Activated CD4-positive, alpha-beta T cell treated with anti-CD3 and anti-CD28 coated beads, Interleukin-10, Interleukin-2, amounts not matched to agents 100 ng/mL and 50 ng/mL, durations not matched to agents 16 hours and 8 hours (primary cell): ENCODE measurements at regions not wholly inside any gene's neighbourhood (a gene's known extent, or its start where the extent isn't known, plus 50 kb on each side); places are given as distances from the start of the nearest gene placed in this dataset.
"Not testable (repeated sequence)": the region's sequence is repeated elsewhere in the genome, so short reads cannot be mapped to it uniquely, and the experiment has no call there.

Experiments used
- DNase-seq: peaks from one replicate; pipeline ENCODE4 v3.0.0-alpha.2; 2020

DNA sequence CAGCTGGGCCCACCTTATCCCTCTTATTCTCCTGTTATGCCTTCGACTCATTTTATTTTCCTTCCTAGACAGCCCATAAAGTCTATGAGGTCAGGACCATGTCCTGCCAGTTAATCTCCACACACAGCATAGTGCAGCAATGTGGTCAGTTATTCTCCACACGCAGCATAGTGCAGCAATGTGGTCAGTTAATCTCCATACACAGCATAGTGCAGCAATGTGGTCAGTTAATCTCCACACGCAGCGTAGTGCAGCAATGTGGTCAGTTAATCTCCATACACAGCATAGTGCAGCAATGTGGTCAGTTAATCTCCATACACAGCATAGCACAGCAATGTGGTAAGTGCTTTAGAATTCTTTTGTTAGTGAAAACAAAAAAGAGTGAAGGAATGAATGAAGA, 77.8 kb downstream of the TEX36 start:
- no peak for DNase-seq

DNA sequence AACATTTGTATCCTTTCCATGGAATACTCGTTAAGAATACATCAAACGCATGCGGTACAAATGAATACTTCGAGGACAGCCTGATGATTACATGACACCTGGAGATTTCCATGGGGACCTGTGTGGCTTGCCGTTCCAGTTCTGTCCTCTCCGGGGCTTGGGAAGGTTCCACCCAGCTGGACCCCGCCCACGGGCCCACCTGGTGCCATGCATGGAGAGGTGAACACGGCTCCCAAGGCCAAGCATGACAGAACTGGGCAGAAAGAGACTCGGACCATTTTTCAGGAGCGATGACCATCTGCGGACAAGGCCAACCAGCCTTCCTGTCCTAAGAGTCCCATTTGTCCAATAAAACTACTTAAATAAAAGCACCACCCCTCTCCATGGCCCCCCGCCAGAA, 80.1 kb downstream of the TEX36 start:
- no peak for DNase-seq

GRCh38 chr10:125599194-125599593, 83.8 kb downstream of the TEX36 start:
- no peak for DNase-seq

DNA sequence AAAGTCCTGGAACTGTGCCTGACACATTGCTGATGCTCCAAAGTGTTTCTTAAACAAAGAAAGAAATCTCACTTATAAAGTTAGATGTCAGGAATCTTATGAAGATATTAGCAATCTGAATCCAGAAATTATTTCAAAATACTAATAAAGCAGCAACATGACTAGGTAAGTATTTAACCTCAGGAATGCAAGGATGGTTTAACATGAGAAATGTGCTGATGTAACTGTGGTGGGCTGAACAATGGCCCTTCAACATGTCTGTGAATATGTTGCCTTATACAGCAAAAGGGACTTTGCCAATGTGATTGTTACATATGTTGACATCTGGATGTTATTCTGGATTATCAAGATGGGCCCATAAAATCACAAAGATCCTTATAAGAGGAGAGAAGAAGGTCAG, 87.1 kb downstream of the TEX36 start:
- DNase-seq: no peak

DNA sequence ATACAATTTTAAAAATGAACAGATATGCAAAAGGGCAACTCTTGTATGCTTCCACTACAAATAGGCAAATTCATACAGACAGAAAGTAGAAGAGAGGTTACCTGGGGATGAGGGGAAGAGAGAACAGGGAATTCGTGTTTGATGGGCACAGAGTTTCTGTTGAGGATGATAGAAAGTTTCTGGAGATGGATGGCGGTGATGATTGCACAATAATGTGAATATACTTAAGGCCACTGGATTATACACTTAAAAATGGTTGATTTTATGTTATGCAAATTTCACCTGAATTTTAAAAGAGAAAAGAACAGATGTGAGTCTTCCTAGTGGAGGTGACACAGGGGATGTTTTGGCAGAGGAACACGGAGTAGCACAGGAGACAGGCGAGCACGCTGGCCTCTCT, 89.3 kb downstream of the TEX36 start:
- DNase-seq: no peak

GRCh38 chr10:125592897-125593296, 90.1 kb downstream of the TEX36 start:
- DNase-seq: no peak

DNA sequence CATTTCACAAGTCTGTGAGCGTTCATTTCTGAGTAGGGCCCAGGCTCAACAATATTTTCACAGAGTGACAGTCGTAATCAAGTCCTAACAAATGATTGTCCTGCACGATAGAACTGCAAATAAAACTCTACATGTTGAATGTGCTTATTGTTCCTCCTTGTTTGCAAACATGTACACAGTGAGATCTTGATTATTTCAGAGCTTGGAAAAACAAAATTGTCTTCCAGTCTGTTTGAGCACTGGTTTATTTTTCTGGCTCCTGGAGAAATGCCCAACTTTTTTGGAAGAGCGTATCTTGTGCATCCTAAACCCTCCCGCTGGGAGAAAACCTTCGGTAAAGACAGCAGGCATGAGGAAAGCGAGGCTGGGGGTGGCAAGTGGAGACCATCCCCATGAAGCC, 91.1 kb downstream of the TEX36 start:
- no peak for DNase-seq

- not testable (repeated sequence) for DNase-seq
These were observed 94.2 kb downstream of the TEX36 start for GRCh38 chr10:125588738-125589137.

GRCh38 chr10:125584954-125585353, 98.0 kb downstream of the TEX36 start:
- no peak for DNase-seq

GRCh38 chr10:125578658-125579315, 104.2 kb downstream of the TEX36 start:
- DNase-seq: no peak

- no peak for DNase-seq
These were observed 107.1 kb downstream of the TEX36 start for GRCh38 chr10:125575843-125576242.

DNA sequence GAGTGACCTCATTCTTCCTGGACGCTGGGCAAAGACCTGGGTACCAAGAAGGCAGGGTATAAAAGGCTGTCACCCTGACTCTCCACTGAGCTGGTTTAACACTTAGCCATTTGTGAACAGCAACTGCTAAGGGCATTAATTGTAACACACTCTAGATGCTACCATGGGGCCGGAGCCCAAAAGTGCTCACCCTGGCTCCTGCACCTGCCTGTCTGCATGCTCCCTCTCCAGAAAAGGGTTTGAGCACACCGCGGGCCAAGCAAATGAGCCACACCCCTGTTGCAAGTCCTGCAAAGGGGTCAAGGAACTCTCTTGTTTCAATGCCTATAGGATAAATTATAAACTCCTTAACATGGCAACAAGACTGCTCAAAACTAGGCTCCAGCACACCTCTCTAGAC, 114.8 kb downstream of the TEX36 start:
- no peak for DNase-seq

GRCh38 chr10:125567529-125567928, 115.4 kb downstream of the TEX36 start:
- DNase-seq: no peak

DNA sequence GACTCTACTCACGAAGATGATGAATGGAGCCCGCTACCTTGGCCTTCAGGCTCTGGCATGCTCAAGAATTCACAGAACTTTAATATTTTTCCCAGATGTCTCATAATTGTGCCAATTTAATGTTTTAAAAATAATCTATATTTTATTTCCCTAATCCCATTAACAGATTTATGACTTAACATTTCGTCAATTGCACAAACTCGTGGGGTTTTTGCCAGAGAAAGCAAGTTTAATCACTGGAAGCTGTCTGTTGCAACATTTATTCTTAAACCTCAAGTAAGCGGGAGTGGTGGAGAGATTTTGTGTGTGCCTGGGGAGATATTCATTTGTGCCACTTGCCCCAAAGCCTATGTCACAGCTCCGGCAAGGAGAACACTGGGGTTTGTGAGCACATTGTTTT, 117.9 kb downstream of the TEX36 start:
- DNase-seq: no peak

DNA sequence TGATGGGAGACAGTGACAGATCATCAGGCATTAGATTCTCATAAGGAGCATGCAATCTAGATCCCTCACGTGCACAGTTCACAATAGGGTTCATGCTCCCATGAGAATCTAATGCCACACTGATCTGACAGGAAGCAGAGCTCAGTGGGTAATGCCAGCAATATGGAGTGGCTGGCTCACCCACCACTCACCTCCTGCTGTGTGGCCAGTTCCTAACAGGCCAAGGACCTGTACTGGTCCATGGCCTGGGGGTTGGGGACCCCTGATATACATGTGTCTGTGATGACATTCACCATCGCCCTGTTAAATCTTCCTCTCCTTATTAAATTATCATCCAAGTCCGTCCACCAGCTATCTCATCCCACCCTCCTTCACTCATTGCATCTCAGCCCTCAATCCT, 118.4 kb downstream of the TEX36 start:
- DNase-seq: no peak

- no peak for DNase-seq
These were observed 120.2 kb downstream of the TEX36 start for GRCh38 chr10:125562737-125563136.

DNA sequence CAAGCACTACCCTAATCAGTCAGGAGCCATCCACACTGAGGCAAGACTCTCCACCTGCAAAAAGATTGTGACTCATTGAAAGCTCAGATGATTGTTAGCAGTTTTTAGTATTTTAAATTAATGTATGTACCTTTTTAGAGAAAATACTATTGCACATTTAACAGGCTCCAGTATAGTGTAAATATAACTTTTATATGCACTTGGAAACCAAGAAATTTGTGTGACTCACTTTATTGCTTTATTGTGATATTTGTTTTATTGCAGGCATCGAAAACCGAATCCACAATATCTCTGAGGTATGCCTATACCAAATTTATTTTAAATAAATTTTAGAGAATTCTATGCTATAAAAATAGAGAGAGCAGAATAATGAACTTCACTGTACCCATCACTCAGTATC, 122.0 kb downstream of the TEX36 start:
- DNase-seq: no peak

- DNase-seq: peak; percentile 34
These were observed 123.8 kb downstream of the TEX36 start for GRCh38 chr10:125559210-125559609.

DNA sequence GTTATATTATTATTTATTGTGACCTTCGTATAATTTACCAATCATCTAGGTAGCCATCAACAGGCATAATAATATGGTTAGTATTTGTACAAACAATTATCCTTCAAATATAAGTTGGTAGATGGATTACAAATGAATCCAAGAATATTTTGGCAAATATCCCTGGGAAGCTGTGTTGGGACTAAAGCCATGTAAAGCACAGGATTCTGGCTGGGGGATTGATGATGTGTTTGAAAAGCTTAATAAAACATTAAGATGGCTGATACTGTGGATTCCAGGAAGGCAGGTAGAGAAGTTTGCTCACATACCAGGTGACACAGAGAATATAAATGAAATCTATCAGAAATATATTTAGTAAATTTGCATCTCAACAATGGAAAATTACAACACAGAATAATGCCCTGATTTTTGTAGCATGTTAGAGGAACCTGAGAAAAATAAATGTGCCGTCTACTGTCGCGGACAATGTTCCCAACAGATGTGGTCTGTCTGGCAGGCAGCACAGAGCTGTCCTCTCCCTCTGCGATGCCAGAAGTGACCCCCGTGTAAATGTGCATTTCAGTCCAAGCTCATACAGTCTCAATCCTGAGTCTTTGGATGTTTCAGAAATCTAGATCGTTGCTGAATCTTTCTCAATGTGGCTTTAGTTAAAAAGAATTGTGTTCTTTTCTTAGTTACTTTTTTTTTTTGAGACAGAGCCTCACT, 125.0 kb downstream of the TEX36 start:
- no peak for DNase-seq

GRCh38 chr10:125557311-125557710, 125.7 kb downstream of the TEX36 start:
- DNase-seq: no peak

DNA sequence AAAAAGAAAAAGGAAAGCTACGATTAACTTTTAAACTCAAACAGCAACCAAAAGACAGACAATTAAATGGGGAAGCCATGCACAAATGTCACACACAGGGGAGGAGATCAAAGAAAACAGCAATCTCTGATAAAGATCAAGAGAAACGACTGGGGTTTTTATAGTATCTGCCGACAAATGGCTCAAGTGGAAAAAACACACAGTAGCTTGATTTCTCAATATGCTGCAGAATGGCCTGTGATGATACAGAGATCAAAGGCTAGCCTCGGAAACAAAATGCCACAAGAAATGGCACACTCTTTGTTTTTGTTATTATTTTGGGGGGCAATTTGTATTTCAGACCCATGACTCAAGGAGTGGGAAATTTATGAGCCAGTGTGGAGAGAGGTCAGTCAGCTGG, 126.1 kb downstream of the TEX36 start:
- DNase-seq: no peak

- no peak for DNase-seq
These were observed 127.2 kb downstream of the TEX36 start for GRCh38 chr10:125555743-125556142.

DNA sequence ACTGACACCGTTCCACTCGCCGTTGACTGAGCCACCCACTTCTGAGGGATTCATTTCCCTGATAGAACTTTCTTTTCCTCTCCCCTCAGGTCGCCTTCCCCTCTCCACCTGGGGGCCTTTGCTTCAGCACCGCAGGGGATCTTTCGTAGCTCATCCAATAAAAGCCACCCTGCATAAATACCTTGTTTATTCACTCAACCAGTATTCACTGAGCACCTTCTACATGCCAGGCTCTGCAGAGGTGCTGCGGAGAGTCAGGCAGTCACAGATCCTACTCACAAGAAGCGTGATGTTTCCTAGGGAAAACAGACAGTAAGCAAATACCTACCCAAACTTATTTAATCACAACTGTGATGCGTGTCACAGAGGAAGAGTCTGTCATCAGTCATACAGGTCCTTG, 127.7 kb downstream of the TEX36 start:
- DNase-seq: no peak

DNA sequence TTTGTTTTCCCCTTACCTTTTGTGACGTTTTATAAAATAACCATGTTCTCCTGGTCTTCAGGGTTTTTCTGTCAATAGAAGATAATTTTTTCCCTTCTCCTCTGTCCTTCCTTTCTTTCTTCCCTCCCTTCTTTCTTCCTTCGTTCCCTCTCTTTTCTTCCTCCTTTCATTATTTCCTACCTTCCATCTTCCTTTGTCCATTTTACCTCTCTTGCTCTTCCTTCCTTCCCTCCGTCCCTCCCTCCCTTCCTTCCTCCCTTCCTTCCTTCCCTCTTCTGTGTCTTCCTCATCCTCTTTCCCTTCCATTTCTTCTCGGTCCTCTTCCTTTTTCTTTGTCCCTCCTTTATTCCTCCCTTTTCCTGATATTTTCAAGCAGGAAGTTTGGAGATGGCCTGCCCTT, 128.2 kb downstream of the TEX36 start:
- no peak for DNase-seq
